ENCODE measurements at regions not wholly inside any gene's neighbourhood (a gene's known extent, or its start where the extent isn't known, plus 50 kb on each side); places are given as distances from the start of the nearest gene placed in this dataset.

DNA sequence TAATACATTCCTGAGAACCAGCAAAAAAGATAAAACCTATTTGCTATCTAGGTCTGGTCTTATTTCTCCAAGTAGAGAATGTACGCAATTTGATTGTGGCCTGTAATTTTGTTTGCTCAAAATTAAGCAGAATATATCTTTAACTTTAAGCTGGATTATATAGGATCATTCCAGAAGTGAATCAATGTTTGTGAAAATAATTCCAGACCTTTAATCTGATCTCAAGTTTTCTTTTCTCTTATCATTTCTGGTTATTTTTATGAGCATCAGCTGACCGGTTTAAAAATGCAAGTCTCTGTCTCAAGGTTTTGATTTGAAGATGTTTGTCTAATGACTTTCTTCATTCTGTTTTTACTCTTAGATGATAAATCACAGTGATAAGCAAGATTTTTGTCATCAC, 997.9 kb upstream of the FLRT2 start:
- TF ChIP-seq, protein P1, sequence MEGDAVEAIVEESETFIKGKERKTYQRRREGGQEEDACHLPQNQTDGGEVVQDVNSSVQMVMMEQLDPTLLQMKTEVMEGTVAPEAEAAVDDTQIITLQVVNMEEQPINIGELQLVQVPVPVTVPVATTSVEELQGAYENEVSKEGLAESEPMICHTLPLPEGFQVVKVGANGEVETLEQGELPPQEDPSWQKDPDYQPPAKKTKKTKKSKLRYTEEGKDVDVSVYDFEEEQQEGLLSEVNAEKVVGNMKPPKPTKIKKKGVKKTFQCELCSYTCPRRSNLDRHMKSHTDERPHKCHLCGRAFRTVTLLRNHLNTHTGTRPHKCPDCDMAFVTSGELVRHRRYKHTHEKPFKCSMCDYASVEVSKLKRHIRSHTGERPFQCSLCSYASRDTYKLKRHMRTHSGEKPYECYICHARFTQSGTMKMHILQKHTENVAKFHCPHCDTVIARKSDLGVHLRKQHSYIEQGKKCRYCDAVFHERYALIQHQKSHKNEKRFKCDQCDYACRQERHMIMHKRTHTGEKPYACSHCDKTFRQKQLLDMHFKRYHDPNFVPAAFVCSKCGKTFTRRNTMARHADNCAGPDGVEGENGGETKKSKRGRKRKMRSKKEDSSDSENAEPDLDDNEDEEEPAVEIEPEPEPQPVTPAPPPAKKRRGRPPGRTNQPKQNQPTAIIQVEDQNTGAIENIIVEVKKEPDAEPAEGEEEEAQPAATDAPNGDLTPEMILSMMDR (IDR thresholded peaks at IDR 0.05): no peak
- TF ChIP-seq POLR2A (IDR thresholded peaks at IDR 0.05; ENCODE audit: low read length) (no peak), CBX8 (IDR thresholded peaks at IDR 0.05) (no peak)
- TF ChIP-seq, protein P2, sequence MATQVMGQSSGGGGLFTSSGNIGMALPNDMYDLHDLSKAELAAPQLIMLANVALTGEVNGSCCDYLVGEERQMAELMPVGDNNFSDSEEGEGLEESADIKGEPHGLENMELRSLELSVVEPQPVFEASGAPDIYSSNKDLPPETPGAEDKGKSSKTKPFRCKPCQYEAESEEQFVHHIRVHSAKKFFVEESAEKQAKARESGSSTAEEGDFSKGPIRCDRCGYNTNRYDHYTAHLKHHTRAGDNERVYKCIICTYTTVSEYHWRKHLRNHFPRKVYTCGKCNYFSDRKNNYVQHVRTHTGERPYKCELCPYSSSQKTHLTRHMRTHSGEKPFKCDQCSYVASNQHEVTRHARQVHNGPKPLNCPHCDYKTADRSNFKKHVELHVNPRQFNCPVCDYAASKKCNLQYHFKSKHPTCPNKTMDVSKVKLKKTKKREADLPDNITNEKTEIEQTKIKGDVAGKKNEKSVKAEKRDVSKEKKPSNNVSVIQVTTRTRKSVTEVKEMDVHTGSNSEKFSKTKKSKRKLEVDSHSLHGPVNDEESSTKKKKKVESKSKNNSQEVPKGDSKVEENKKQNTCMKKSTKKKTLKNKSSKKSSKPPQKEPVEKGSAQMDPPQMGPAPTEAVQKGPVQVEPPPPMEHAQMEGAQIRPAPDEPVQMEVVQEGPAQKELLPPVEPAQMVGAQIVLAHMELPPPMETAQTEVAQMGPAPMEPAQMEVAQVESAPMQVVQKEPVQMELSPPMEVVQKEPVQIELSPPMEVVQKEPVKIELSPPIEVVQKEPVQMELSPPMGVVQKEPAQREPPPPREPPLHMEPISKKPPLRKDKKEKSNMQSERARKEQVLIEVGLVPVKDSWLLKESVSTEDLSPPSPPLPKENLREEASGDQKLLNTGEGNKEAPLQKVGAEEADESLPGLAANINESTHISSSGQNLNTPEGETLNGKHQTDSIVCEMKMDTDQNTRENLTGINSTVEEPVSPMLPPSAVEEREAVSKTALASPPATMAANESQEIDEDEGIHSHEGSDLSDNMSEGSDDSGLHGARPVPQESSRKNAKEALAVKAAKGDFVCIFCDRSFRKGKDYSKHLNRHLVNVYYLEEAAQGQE (IDR thresholded peaks at IDR 0.05): no peak
- TF ChIP-seq, protein P3, sequence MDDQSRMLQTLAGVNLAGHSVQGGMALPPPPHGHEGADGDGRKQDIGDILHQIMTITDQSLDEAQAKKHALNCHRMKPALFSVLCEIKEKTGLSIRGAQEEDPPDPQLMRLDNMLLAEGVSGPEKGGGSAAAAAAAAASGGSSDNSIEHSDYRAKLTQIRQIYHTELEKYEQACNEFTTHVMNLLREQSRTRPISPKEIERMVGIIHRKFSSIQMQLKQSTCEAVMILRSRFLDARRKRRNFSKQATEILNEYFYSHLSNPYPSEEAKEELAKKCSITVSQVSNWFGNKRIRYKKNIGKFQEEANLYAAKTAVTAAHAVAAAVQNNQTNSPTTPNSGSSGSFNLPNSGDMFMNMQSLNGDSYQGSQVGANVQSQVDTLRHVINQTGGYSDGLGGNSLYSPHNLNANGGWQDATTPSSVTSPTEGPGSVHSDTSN (IDR thresholded peaks at IDR 0.05): no peak
